ENCODE measurements at regions not wholly inside any gene's neighbourhood (a gene's known extent, or its start where the extent isn't known, plus 50 kb on each side); places are given as distances from the start of the nearest gene placed in this dataset.

GRCh38 chr6:144739873-144740272 lies 454.7 kb downstream of the UTRN start:
- TF ChIP-seq EZH2 (IDR thresholded peaks at IDR 0.05) (no peak), POLR2AphosphoS5 (IDR thresholded peaks at IDR 0.05; ENCODE audit: borderline replicate concordance, low read depth, low read length) (no peak), FOXP2 (optimal IDR thresholded peaks at IDR 0.05; ENCODE audit: control extremely low read depth, extremely low read length, insufficient read depth) (no peak)

Measured in SK-N-MC (cell line).